GM18520 (cell line): ENCODE measurements at regions not wholly inside any gene's neighbourhood (a gene's known extent, or its start where the extent isn't known, plus 50 kb on each side); places are given as distances from the start of the nearest gene placed in this dataset.
"Not testable (repeated sequence)": the region's sequence is repeated elsewhere in the genome, so short reads cannot be mapped to it uniquely, and the experiment has no call there.

ENCODE experiments used
- ATAC-seq: cut with Tn5 transposase; IDR thresholded peaks from one replicate; pipeline ENCODE4 v1.9.1; 2021; ENCODE audit not compliant: unreplicated experiment

GRCh38 chr6:156602066-156602385 lies 175.2 kb upstream of the ARID1B start:
- no peak for ATAC-seq

- no peak for ATAC-seq
These were observed 175.8 kb upstream of the ARID1B start for GRCh38 chr6:156601152-156602065.

GRCh38 chr6:156600678-156601077 lies 176.5 kb upstream of the ARID1B start:
- ATAC-seq: no peak

- ATAC-seq: no peak
These were observed 177.1 kb upstream of the ARID1B start for GRCh38 chr6:156599978-156600590.

- ATAC-seq: no peak
These were observed 177.8 kb upstream of the ARID1B start for GRCh38 chr6:156599366-156599765.

- ATAC-seq: no peak
These were observed 178.4 kb upstream of the ARID1B start for GRCh38 chr6:156598855-156599180.

GRCh38 chr6:156598071-156598854 lies 178.9 kb upstream of the ARID1B start:
- no peak for ATAC-seq

- ATAC-seq: no peak
These were observed 180.1 kb upstream of the ARID1B start for GRCh38 chr6:156597095-156597494.

GRCh38 chr6:156595476-156595875 lies 181.7 kb upstream of the ARID1B start:
- ATAC-seq: no peak

- no peak for ATAC-seq
These were observed 183.3 kb upstream of the ARID1B start for GRCh38 chr6:156593893-156594292.

GRCh38 chr6:156593127-156593526 lies 184.1 kb upstream of the ARID1B start:
- ATAC-seq: no peak

- ATAC-seq: no peak
These were observed 186.7 kb upstream of the ARID1B start for GRCh38 chr6:156590482-156590881.

GRCh38 chr6:156589281-156589680 lies 187.9 kb upstream of the ARID1B start:
- no peak for ATAC-seq

- no peak for ATAC-seq
These were observed 189.4 kb upstream of the ARID1B start for GRCh38 chr6:156587751-156588301.

- no peak for ATAC-seq
These were observed 190.1 kb upstream of the ARID1B start for GRCh38 chr6:156587071-156587470.

GRCh38 chr6:156585859-156586258 lies 191.3 kb upstream of the ARID1B start:
- no peak for ATAC-seq

- ATAC-seq: not testable (repeated sequence)
These were observed 193.1 kb upstream of the ARID1B start for GRCh38 chr6:156584121-156584520.

GRCh38 chr6:156583083-156583482 lies 194.1 kb upstream of the ARID1B start:
- no peak for ATAC-seq

- ATAC-seq: no peak
These were observed 194.6 kb upstream of the ARID1B start for GRCh38 chr6:156582509-156582992.

- no peak for ATAC-seq
These were observed 197.6 kb upstream of the ARID1B start for GRCh38 chr6:156579564-156579963.

GRCh38 chr6:156577749-156578148 lies 199.4 kb upstream of the ARID1B start:
- no peak for ATAC-seq
